Ecto neural progenitor cell (in vitro differentiated cells): ENCODE measurements at regions not wholly inside any gene's neighbourhood (a gene's known extent, or its start where the extent isn't known, plus 50 kb on each side); places are given as distances from the start of the nearest gene placed in this dataset.

Experiments
- DNase-seq: peaks from one replicate; pipeline ENCODE4 v3.0.0-alpha.2; 2018; ENCODE audit warnings: low spot score

DNA sequence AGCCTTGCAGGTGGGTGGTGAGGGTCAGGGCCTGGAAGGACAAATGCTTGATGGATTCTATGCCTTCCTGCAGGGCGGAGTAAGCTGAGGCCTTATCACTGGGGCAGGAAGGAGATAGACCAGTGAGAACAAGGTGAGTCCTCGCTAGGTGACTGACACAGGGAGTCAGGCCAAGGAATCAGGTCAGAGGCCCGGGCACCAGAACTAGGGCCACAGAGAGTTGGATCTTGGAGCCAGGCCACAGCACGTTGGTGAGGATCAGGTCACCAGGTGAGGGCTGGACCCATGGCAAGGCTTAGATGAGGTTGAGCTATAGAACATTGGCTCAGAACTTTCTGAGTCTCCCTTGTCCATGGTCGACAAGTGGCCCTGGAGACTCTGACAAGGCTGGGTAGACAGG, 328.2 kb downstream of the FOXO1 start:
- no peak for DNase-seq

DNA sequence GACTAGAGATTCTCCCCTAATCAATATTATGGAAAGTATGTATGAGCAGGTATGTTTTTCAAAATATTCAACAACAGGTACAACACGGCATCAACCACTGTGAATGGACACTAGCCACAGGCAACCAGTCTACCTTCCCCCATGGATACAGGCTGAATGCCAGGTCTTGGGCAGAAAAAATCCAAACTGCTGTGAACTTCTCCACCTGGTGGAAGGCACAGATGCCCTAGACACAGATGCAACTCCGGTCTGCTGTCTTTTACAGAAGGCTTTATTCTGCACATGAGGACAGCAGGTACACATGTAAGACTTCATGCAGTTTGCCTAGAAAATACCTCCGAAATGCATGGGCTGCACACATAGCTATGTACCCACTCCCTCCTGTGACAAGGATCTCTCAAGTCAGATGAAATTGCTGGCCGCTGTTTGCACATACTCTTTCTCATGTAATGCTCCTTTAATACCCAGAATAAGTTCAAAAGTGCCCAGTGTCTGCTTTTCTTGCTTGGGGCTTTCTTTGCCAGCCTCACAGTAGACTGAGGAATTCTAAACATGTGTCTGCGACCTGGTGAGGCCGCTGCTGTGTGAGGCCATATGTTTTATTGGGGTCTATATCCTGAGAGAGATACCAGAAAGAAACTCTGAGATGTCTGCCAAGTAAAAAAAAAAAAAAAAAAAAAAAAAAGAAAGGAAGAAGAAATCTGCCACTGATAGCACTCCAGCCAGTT, 325.9 kb downstream of the FOXO1 start:
- DNase-seq, result no peak

DNA sequence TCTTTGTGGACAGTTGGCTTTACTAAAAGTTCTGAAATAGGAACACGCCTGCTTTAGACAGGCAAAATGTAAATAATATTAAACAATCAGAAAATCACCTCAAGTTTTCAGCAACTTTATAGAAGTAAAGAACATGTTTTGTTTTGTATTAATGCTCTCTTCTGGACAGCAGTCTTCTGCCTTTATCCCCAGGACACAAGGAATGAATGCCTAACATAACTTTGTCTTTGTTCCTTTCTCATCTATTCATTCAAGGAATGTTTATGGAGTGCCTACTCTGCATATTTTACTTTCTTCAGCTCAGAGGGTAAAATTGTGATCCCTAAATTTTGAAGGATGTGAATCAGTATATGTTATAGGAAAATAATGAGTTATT, 325.4 kb downstream of the FOXO1 start:
- no peak for DNase-seq

DNA sequence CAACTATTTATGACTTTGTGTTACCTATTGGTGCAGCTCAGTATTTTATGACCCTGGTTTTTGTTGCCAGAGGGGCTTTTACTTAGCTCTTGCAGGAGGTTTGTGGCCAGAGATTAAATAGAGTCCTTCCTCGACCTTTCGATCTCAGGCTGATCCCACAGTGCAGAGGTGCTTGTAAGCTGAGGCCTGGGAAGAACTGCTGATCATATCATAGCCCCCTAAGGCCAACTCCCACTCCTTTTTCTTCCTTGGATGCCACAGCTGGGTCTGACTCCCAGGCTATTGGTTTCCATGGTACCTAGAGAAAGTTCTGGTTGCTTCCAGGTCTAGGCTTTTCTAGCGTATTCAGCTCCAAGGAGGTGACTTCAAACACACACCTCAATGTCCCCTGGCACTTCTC, 324.9 kb downstream of the FOXO1 start:
- DNase-seq, result no peak

DNA sequence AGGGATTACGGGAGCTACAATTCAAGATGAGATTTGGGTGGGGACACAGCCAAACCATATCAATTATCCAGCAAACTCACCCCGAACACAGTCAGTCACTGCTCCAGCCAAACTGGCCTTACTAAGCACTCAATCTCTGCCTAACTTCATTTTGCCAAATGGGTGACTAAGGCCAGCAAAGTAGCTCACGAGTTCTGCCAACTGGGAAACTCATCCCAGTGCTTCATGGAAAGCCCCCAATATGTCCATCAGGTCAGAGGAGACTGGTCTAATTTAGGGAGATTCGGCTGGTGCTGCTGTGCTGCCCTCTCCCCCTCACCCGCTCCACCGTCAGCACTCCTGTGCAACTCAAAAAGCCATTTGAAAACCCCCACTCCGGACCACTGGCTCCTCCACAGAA, 324.0 kb downstream of the FOXO1 start:
- no peak for DNase-seq

DNA sequence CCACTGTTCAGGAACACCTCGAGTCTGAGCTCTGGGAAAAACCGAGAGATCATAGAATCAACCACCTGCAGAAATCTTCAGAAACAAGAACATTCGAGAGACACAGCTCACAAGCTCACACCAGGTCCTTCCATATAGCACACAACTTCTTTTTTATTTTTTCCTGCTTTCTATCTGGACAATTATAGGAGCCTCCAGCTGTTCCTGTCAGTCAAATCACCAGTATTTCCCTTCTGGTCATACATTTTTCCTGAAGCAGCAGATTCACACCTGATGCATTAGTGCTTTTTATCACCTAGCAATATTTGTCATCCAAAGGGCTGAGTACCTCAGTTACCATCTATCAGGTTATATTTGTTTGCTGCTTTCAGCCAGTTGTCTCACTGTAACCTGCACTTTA, 323.5 kb downstream of the FOXO1 start:
- DNase-seq, result no peak

DNA sequence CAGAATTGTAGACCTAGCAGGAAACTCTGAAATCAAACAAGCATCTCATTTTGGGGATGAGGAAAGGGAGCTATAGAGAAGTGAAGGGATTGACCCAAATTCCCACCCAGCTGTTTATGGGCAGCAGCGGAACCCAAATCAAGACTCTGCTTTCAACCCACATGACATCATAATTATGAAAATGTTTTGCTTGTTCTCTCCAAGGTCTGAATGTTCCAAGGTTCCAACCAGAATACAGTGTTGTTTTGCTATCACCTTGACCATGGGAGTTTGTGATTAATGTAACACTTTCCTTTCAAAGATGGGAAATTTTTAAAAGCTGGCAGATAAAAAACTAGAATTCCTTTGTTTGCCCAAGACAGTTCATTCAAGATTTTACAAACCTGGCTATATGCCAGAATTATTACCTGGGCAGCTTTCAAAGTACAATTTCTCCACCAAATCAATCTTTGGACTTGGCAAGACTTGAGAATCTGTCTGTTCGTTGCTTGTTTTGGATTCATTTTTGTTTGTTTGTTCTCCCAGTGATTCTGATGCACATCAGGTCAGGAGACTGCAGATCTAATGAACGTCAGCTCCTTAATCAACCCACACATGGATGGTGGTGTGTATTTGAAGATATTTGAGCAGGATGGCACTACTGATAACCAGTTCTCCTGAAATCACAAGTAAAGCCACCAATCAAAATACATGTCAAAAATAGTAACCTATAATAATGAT, 322.7 kb downstream of the FOXO1 start:
- DNase-seq, result no peak

DNA sequence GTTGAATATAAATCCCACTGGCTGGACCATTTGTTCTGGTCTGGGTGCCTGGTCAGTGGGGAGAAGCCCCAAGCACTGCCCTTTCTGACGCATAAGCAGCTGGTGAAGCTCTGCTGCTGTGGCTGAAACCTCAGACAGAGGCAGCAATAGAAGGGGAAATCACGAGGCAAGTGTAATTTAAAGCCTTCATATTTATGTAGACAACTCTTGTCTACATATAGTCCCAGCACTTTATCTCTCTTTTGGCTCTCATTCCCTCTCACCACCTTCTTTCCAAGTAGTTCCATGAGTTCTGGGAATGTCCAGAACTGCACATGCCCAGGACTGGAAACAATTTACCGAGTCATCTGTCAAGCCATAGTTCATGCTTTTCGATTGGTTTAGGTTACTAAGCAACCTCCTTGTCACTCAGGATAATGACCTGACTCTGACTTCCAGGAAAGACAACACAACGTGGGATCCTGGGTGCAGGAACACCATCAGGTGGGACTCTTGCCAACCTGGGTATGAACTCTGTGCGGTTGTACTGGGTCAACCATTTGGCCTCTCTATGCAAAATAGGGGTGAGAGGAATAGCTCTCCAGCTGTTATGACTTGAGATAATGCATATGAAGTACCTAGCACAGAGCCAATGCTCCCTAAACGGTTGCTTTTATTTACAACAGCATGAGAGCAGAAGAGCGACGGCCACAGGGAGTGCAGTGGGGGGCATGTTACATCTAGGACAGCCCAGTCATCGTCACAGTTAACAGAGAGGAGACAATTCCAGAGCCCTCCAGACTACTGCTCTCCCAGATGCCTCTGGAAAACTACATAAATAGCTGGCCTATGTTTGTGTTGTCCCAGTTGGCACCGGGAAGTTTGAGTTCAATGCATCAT, 321.9 kb downstream of the FOXO1 start:
- DNase-seq, result peak; percentile 31

DNA sequence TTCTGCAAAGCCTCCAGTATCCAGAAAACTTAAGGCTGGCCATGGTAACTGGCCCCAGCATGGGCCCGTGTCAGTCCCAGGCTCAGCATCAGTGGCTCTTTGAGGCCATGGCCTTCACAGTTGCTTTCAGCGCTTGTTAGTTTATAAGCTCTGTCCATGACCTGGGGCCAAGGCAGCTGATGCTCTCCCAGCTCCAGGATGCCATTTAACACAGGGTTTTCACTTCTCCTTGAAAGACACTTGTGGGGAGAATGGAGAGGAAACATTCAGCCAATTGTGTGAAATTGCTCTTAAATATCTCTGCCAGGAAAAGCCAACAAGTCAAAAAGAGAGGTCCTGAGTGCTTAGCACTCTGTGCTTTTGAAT, 321.3 kb downstream of the FOXO1 start:
- peak; percentile 19 for DNase-seq

DNA sequence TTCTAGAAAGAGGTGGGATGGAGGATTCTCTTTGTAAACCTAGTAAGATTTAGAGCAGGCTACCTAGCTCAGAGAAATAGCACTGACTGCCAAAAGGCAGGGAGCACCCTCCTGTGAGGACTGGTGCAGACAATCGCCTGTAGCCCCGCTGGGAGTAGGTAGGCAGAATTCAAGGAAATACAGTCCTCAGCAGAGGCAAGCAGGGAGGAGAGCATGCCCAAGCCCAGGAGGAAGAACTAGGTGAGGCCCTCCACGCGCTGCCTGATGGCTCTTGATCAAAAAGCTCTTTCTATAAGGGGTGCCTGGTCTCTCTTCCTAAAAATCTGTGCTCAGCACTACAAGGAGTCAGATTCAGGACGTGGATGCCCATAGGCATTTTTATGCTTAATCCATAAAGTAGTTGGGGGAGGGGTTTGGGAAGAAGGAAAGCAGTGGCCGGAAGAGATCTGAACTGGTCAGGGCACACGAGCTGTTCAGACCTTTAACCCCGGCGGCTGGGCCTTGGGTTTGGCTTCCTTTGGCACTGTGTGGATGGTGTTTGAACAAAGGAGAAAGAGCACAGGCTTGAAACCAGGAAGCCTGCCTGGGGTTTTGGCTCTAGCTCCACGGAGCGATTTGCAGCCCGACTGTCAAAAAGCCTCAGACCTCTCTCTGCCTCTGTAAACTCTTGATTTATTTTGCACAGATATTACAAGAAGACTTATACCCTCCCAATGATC, 320.6 kb downstream of the FOXO1 start:
- peak; percentile 43 for DNase-seq

DNA sequence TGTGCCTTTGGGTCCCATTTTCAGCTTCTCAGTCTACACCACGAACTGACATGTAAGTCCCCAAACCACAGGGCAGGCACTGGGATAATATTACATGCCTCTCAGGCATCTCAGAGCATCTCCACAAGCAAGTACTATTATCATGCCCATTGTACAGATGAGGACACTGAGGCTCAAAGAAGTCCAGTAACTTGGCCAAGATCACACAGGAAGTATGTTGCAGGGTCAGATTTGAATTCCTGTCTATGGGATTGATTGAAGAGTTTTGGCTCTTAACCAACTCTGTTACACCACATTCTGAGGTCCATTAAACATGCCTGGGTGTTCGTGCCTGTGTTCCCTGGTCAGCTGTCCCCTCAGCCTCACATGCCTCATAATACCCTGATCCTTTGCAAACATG, 319.8 kb downstream of the FOXO1 start:
- DNase-seq, result peak; percentile 14

DNA sequence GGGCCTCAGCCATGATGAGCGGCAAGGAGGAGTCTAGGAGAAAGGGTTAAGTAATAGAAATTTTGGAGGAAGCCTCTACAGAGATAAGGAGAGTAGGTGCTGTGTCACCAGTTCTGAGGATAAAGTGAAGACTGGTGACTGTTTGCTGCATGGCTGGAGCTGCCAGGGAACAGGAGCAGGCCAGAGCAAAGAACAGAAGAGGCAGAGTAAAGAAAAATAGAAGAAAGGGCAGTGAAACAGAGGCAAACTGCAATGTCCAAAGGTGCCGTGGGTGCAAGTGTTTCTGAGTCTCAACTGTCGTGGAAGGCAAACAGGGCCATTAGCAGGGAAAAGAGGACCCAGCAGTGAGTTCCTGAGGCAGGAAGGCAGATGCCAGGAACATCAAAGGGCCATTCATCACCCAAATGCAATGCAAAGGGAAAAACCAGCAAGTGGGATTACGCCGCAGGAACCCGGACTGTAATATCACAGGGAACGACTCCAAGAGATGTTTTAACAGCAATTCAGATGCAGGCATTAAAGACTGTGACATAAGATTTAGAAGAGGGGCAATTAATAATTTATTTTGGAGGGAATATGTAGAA, 318.3 kb downstream of the FOXO1 start:
- peak; percentile 32 for DNase-seq

DNA sequence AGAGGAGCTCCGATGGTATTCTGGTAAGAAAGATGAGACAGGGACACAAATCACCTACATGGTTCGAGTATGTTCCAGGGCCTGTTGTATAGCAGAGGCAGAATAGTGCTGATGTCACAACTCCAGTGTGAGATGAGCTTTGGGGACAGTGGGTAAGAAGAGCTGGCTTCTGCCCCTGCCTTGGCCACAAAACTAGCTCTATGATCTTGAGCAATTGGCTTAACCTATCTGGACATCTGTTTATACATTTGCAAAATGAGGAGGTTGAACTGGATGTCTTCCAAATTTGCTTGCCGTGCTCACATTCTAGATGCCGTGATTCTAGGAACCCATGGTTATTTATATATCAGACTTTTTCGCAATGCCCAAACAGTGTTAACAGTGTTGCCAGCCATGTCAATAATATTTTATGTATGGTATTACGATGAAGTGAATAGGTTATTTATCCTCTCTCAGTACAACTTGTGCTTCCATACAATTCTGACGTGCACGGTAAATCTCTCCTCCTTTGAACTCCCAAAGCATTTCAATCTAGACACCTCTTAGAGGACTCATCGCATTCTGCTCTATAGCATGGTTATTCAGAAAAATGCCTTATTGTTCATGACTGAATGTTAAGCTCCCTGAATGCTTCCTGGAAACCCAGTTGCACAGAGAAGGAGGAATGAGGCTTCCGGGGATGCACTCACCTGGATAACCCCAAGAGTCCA, 316.0 kb downstream of the FOXO1 start:
- no peak for DNase-seq

DNA sequence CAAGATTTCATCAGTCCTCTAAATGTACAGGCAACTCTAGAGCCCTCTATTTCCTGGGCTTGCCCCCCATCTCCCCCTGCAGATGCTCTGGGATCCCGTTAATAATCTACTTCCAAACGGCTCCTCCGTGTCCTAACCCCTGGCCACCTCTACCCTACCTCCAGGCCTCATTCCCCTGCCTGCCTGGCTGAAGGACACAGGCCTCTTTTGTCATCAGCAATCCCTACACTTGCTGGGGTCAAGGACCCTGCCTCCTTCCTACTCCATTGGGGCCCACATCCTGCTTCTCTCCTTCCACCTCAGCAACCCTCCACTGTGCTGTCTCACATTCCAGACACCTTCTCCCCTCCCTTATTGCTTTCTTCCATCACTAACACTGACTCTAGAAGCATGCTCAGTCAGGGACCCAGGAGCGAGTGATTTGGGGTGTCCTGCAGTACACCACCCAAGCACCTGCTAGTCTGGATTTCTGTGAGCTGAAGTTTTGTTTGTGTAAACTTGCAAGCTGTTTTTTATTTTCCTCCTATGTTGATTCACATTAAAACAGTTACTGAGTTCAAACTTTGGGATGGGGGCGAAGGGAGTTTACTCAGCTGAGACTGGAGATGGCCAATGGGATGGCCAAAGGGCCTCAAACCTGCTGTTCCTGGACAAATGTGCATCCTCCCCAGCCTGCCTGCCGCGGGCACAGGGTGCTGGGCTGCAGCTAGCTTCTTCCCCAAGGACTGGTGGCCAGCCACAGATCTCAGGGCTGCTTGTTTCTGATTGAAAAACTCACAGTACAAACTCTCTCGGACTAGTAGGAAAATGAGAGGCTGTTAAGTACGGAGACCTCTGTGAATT, 314.7 kb downstream of the FOXO1 start:
- no peak for DNase-seq

DNA sequence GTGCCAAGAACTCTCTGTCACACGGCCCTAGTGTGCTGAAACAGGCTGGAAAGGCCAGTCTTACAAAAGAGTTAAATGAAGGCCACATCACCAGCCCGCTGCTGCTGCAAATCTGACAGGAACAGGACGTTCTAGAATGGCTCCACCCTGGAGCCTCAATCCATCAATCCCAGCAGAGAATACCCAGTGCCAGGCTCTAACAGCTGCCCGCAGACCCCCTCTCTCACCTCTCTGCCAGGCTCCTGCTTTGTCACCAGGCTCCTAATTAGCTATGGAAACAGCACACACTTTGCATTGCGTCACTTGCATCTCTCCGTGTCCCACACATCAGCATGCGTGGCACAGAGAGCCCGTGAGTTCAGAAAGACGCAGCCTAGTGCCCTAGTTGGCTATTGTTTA, 314.1 kb downstream of the FOXO1 start:
- no peak for DNase-seq

DNA sequence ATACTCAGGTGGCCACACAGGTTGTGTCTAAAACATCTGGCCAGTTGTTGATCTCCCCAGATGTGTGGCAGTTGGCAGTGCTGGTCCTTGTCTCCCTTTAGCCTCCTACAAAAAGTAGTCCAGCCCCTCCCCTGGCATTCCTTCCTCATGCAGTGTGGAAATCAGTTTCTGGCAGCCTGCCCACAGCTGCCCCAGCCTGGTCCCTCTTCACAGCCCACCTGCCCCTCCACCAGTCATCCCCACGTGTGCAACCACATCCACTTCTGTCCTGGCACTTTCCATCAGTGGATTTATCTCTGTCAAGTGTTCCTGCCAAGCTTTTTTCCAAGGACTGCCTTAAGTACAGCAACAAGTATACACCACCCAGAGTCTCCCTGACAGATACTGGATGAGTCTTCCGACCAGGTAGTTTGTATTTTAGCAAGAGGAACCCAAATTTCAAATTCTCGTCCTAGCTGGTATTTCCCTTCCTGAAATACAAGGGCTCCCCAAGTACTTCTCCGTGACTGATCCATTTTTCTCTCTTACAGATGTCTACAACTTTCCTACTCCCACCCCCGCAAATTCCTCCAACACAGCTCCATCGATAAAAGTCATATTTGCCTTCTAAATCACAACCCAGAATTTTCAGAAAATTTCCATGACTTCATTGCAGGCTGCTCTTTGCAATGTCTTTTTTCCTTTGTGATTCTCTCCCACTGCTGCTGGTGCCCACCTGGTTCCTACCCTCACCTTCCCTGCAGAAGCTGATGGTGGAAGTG, 313.5 kb downstream of the FOXO1 start:
- no peak for DNase-seq

DNA sequence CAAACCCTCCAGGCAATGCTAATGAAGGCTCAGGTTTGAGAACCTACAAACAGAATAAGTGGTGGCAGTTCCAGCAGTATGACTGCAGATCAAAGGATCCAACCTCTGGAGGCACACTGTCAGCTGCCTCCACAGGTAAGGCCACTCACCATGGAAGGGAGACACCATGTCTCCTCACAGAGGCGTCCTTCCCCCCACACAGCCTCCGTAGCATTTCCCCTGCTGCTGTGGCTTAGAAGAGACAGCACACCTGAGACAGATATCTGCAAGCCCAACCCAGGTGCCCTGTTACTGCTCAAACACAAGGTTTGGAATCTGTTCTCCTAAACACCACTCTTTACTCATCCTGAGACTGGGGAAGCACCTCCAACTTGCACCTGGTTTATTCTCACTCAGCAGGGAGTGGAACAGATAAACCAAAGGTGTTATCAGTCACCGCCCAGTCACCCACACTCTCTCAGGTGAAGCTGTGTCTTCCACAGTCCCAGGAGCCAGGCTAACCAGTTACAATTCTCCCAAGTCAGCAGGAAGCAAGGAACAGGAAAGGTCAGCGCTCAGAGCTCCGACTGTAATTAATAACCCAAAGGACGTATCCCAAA, 311.2 kb downstream of the FOXO1 start:
- no peak for DNase-seq

DNA sequence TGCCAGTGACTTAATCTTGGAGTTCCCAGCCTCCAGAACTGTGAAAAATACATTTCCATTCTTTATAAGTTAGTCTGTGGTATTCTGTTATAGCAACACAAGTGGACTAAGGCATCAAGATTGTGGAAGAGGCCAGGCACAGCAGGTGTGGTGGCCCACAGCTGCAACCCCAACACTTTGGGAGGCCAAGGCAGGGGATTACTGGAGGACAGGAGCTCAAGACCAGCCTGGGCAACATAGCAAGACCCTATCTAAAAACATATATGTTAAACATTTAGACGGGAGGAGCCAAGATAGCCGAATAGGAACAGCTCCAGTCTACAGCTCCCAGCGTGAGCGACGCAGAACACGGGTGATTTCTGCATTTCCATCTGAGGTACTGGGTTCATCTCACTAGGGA, 310.4 kb downstream of the FOXO1 start:
- DNase-seq, result no peak

DNA sequence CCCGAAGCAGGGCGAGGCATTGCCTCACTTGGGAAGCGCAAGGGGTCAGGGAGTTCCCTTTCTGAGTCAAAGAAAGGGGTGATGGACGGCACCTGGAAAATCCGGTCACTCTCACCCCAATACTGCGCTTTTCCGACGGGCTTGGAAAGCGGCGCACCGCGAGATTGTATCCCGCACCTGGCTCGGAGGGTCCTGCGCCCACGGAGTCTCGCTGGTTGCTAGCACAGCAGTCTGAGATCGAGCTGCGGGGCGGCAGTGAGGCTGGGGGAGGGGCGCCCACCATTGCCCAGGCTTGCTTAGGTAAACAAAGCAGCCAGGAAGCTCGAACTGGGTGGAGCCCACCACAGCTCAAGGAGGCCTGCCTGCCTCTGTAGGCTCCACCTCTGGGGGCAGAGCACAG, 310.0 kb downstream of the FOXO1 start:
- DNase-seq, result peak; percentile 61
